IPS-18c (cell line): ENCODE measurements at regions not wholly inside any gene's neighbourhood (a gene's known extent, or its start where the extent isn't known, plus 50 kb on each side); places are given as distances from the start of the nearest gene placed in this dataset.

Experiments used
- H3K4me3 ChIP-seq: 2 replicates; pipeline ENCODE4 v1.7.0; 2013; ENCODE audit warnings: low read depth, mild to moderate bottlenecking, low read length, moderate library complexity; ENCODE audit not compliant: insufficient read depth
- H3K9me3 ChIP-seq: one replicate; pipeline ENCODE4 v1.6.1; 2013; ENCODE audit warnings: mild to moderate bottlenecking, low read length, moderate library complexity; ENCODE audit not compliant: control insufficient read depth, insufficient read depth

DNA sequence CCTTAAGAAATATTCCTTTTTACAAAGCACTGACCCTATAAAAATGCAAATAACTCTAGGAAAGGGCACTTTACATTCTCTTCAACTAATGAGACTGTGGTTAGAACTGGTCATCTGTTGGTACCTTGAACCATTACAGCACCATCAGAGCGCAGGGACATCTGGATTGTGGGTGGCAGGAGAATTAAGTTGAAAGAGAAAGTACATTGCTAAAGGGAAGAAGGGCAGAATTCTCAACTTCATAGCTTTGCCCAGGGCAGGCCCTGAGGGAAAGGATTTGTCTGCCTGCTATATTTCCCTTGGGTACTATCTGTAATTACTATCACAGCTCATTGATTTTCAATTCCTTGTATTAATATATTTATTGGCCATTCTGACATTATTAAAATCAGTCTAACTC, 196.8 kb downstream of the KLF12 start:
- Histone ChIP-seq H3K4me3 (no peak overlapping the region), H3K9me3 (no peaks in the 10 kb centered on the region)

DNA sequence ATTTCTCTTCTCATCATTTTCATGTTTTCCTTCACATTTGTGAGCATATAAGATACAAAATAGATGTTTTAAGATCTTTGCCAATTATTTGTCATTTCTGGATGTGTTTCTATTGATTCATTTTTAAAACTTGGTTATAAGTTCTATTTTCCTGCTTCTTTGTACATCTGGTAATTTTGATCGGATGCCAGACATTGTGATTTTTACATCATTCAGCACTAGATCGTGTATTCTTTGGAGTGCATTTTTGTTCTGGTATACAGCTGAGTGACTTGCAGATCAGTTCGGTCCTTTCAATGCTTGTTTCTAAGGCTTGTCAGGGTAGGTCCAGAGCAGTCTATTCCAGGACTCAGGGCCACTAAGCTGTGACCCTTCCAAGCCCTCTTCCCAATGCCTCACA, 198.2 kb downstream of the KLF12 start:
- no peaks in the 10 kb centered on the region for H3K9me3 ChIP-seq
- no peak overlapping the region for H3K4me3 ChIP-seq

DNA sequence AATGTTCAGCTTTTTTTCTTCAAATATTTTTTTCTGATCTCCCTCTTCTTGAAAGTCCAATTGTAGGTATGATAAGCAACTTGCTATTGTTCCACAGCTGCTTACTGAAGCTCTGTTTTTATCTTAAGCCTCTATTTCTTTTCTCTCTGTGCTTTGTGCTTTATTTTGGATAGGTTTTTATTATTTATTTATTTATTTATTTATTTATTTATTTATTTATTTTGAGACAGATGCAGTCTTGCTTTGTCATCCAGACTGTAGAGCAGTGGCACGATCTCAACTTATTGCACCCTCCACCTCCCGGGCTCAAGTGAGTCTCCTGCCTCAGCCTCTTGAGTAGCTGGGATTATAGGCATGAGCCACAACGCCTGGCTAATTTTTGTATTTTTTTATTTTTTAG, 199.4 kb downstream of the KLF12 start:
- Histone ChIP-seq H3K4me3 (no peak overlapping the region), H3K9me3 (no peaks in the 10 kb centered on the region)

DNA sequence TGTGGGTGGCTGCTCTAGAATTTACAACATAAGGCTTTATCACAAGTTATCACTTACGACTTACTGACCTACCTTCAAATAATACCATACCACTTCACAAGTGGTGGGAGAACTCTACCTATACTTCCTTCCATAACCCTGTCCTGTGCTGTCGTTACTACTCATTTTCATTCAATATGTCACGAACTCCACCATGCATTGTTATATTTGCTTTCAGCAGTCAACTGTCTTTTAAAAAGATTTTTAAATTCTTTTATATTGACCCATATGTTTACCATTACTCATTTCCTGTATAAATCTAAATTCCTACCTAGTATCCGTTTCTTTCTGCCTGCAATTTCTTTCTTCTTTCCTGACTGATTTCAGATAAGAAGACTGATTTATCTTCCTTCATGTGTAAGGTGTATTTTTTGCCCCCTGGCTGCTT, 200.0 kb downstream of the KLF12 start:
- Histone ChIP-seq H3K4me3 (no peak overlapping the region), H3K9me3 (no peaks in the 10 kb centered on the region)

DNA sequence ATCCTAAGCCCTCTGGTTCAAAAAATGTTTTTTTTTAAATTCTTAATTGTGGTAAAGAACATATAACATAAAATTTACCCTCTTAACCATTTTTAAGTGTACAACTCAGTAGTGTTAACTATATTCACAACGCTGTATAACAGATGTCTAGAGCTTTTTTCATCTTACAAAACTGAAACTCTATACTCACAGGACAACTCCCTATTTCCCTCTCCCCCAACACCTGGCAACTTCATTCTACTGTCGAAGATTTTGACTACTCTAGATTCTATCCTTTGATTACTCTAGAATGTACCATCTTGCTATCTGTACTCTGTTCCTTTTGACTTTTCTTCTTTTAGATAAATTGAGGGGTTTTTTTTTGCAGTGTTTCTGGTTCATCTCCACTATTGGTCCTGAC, 200.4 kb downstream of the KLF12 start:
- no peaks in the 10 kb centered on the region for H3K9me3 ChIP-seq
- no peak overlapping the region for H3K4me3 ChIP-seq

DNA sequence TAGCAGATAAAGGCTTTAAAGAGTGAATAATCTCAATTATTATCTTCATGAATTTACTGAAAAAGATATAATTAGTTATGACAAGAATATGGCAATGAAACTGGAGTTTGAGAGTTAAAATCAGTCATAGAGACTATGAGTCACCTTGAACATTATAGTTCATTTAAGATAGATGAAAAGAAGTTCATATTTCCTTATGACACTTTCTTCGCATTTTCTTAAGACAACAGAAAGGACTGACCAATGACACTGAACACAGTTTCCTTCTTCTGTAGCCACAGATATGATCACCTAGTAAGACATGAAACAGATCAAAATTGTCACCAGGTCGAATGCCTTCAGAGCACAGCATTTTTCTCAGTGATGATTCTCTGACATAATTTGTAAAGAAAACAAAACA, 202.1 kb downstream of the KLF12 start:
- no peak overlapping the region for H3K4me3 ChIP-seq

DNA sequence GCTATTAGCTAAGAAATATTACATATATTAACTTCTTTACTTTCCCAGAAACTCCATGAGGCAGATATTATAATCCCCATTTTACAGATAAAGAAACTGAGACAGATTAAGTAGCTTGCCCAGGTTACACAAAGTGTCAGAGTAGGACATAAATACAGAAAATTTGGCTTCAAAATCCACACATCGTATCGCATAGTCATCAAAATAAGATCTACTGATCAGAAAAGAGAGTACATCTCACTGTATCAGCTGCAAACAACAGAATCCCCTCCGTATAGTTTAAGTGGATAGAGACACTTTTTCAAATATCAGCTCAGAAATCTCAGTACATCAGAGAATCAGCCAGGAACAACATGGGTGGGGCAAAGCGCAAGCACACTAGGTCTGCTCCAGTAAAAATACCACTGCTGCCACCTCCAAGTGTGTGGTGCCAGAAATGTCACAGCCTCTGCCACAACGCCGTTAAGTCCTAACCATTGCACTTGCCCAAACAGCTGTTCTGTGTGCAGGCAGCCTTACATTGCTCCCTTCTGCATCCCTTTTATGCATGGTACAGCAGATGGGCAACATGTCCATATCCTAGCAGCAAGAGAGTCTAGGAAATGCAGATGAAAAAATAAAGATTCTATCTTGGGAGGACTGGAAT, 204.8 kb downstream of the KLF12 start:
- H3K4me3 ChIP-seq: no peak overlapping the region
- H3K9me3 ChIP-seq: no peaks in the 10 kb centered on the region

More for the DNA sequence above, 202.1 kb downstream of the KLF12 start:
- no peaks in the 10 kb centered on the region for H3K9me3 ChIP-seq

DNA sequence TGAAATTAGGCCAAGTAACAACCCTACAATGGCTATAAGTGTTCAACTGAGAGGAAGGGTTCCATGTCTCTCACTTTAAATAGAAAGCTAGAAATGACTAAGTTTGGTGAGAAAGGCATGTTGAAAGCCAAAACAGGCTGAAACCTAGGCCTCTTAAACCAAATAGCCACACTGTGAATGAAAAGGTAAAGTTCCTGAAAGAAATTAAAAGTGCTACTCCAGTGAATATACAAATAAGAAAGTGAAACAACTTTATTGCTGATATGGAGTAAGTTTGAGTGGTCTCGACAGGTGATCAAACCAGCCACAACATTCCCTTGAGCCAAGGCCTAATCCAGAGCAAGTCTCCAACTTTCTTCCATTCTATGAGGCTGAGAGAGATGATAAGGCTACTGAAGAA, 209.6 kb downstream of the KLF12 start:
- no peak overlapping the region for H3K4me3 ChIP-seq

DNA sequence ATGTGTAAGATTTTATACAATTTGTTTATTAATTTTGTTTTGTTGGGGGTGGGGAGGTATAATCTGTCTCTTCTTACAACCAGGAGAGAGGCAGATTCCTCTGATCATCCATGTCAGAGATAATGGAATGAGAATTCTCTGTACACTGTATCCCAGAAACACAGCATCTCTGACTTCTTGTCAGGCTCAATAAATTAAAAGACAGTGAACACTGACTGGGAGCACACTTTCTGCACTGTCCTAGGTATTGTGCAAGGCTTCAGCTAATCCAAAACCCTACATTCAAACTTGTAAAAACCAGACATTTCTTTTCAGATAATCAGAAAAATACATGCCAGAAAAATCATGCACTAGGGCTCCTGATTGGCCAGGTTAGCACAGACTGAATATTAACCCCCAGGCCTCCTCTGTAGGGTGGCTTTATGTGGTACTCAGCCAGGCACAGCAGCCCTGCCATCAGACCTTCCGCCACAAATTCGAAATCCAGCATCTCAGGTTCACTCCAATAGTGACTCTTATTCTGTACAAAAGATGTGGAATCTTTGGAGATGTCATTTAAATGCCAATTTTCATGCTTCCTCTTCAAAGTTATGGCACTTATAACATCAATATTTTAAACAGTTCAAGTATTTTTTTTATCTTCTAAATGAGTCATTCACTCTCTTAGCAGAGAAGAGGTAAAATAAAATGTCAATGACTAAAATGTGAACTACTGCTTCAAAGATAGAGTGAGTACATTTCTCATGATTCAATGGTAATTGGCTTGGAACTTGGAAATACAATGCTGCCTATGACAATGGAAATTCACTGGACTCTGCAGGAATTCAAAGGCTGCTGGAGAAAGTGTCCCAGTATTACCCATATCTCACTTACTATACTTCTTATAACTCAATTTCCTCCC, 211.5 kb downstream of the KLF12 start:
- no peaks in the 10 kb centered on the region for H3K9me3 ChIP-seq

More for the DNA sequence above, 209.6 kb downstream of the KLF12 start:
- no peaks in the 10 kb centered on the region for H3K9me3 ChIP-seq

DNA sequence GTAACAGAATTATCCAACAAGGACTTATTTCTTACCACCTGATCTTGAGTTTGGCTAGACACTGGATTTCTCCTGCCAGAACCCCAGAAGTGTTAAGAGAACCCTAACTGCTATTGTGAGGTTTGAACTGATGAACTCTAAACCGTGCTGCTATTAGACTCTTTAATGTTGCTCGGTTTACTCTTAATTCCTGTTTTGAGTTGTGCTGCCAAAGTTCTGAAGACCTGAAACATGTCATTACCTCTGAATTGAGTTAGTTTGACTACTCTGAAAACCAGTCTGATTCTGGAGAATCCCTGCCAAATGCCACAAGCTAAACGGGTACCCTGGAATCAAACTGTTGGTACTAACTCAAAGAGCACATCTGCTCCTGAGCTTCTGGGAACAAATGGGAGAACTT, 215.5 kb downstream of the KLF12 start:
- no peaks in the 10 kb centered on the region for H3K9me3 ChIP-seq
- H3K4me3 ChIP-seq: no peak overlapping the region

More for the DNA sequence above, 211.5 kb downstream of the KLF12 start:
- no peak overlapping the region for H3K4me3 ChIP-seq

DNA sequence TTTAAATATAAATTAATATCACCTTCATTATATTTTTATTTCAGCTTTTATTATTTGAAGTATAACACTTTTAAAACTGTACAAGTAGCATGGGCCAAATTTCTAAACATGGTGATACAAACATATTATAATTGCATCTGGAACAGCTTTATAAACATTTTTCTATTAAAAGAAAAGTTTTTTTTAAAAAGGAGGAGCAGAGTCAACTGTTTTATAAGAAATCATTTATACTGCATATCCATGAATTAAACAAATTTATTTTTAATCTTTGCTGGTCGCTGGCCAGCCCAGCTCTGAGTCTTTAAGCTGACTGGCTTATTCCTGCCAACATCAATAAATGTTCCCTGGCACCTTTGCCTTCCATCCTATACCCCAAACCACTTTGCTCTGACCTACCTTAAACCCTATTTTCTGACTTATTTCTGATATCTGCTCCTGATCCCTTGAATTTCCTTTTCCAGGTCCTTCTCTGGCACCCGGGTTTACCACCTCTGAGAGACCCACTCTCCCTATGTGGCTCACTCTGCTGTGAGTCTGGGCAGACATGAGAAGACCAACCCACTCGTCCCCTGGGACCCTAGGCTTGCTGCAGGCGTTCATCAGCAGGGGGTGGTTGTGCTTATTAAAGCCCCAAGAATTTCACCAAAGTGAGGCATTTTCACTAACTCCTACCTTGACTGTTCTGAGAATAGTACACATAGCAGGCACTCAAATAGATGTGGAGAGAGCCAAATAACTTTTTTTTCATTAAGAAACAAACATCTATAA, 220.3 kb downstream of the KLF12 start:
- no peaks in the 10 kb centered on the region for H3K9me3 ChIP-seq
- no peak overlapping the region for H3K4me3 ChIP-seq

DNA sequence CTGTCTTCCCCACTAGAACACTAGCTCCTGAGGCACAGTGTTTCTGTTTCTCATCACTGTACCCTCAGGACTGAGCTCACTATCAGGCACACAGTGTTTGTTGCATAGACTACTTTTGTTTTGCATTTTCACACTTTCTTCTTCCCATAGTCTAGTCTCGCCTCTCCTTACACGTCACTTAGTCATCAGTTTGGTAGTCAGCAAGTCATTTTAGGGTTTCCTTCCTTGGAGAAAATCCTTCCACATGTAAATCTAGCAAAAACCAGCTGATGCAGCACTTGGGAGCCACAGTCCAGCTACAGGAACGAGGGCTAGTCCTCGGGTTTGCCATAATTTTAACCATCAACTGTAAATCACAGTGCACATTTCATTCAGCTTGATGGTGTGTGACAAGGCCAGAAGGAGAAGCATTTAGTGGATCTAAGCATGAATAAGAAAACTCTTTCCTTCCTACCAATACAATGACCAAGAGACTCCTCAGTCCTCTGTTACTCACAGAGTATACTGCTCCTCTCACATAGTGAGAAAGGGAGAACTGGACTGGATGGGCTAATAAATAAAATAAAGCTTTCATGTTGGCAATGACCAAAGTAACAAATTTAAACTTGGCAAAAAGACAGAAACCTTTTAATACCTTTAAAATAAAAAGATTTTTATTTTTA, 221.0 kb downstream of the KLF12 start:
- no peak overlapping the region for H3K4me3 ChIP-seq
- no peaks in the 10 kb centered on the region for H3K9me3 ChIP-seq

DNA sequence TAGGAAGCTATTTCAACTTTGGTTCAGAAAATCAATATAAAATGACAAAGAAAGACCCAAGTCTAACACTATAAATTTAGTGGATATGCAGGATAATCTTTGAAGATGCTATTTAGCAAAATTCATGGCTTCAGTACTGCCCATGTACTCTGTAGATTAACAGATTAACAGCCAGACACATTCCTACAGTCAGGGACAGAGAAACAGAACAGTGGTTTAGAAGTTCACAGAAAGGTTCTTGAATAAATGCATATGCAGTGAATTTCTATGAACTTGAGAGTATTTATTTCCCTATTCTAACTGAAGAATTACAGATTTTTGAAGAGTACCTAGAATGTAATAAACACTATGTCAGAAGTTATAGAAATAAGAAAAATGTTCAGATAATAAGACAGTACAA, 222.8 kb downstream of the KLF12 start:
- no peaks in the 10 kb centered on the region for H3K9me3 ChIP-seq
- H3K4me3 ChIP-seq: no peak overlapping the region

DNA sequence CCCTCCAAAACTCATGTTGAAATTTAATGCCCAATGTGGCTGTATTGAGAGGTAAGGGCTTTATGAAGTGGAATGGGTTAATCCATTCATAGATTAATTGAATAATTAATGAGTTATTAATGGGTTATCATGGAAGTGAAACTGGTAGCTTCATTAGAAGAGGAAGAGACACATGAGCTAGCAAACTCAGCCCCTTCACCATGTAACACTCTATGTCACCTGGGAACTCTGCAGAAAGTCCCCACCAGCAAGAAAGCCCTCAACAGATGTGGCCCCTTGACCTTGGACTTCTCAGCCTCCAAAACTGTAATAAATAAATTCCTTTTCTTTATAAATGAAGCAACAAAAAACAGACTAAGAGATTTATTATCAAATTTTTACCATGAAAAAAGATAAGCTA, 223.5 kb downstream of the KLF12 start:
- Histone ChIP-seq H3K4me3 (no peak overlapping the region), H3K9me3 (no peaks in the 10 kb centered on the region)

DNA sequence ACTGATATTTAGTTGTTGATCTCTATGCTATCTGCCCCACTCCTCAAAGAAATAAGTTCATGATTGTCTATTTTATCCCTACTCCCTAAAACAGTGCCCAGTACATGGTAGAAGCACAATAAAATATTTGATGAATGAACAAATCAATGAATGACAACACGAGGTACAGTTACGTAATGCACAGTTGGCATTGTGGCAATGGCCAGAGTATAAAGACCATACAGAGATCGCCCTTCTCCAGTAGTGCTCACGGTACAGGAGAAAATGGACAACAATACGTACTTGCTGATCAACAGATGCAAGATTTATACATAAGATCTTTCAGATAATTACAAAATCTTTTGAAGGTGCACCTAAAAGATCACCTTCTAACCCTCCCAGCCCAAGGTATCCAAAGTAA, 225.4 kb downstream of the KLF12 start:
- Histone ChIP-seq H3K4me3 (no peak overlapping the region), H3K9me3 (no peaks in the 10 kb centered on the region)

DNA sequence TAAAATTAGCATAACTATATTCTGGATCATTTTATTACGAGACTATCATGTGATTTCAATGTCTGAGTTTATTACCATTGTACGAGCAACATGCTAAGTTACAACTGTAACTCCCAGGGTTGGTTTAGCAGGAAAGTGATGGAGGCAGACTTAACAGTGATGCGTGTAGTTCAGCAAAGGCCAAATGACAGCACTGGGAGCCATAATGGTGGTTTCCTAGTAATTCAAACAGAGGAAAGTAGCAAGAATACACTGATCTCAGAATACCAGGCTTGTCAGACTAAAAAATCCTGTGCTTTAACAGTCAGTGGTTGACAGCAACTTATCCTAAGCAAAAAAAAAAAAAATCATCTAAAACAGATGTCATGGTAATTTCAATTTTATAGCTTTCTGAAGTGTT, 229.6 kb downstream of the KLF12 start:
- H3K9me3 ChIP-seq: no peaks in the 10 kb centered on the region
- no peak overlapping the region for H3K4me3 ChIP-seq

DNA sequence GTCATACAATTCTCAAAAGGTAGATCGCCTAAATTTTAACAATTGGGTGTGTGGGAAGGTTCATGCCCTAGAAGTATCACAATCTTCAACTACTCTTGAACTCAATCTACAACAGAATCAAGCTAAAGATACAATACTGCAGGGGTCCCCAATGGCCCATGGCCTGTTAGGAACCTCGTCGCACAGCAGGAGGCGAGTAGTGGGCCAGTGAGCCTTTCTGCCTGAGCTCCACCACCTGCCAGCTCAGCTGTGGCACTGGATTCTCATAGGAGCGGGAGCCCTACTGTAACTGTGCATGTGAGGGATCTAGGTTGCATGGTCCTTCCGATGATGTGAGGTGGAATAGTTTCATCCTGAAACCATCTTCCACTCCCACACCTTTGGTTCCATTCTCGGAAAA, 230.6 kb downstream of the KLF12 start:
- no peaks in the 10 kb centered on the region for H3K9me3 ChIP-seq
- H3K4me3 ChIP-seq: no peak overlapping the region
